NCI-H446 treated with DMSO at 0.1 percent for 48 hours (cell line): ENCODE measurements at regions not wholly inside any gene's neighbourhood (a gene's known extent, or its start where the extent isn't known, plus 50 kb on each side); places are given as distances from the start of the nearest gene placed in this dataset.
A peak's percentile ranks its signal among the peaks of the same experiment; 100 is the strongest.
"Not testable (repeated sequence)": the region's sequence is repeated elsewhere in the genome, so short reads cannot be mapped to it uniquely, and the experiment has no call there.

Experiments
- DNase-seq: peaks from one replicate; lab custom pipeline; 2025; lab: John Stamatoyannopoulos, UW

- DNase-seq = no peak
These were observed 143.8 kb upstream of the PCLO start for GRCh38 chr7:83306502-83306901.

- no peak for DNase-seq
These were observed 142.3 kb upstream of the PCLO start for GRCh38 chr7:83305027-83305426.

- DNase-seq = no peak
These were observed 138.7 kb upstream of the PCLO start for GRCh38 chr7:83301416-83301815.

- no peak for DNase-seq
These were observed 127.5 kb upstream of the PCLO start for GRCh38 chr7:83290211-83290610.

- no peak for DNase-seq
These were observed 126.8 kb upstream of the PCLO start for GRCh38 chr7:83289419-83289993.

- DNase-seq = no peak
These were observed 118.0 kb upstream of the PCLO start for GRCh38 chr7:83280671-83281070.

- DNase-seq = no peak
These were observed 113.6 kb upstream of the PCLO start for GRCh38 chr7:83276250-83276649.

- DNase-seq = no peak
These were observed 111.0 kb upstream of the PCLO start for GRCh38 chr7:83273699-83274098.

GRCh38 chr7:83271212-83272099, 108.8 kb upstream of the PCLO start:
- DNase-seq = peak; percentile 58

GRCh38 chr7:83270407-83270806, 107.7 kb upstream of the PCLO start:
- no peak for DNase-seq

GRCh38 chr7:83267141-83267631, 104.5 kb upstream of the PCLO start:
- DNase-seq = no peak

- not testable (repeated sequence) for DNase-seq
These were observed 100.9 kb upstream of the PCLO start for GRCh38 chr7:83263442-83264034.

GRCh38 chr7:83259064-83259463, 96.4 kb upstream of the PCLO start:
- no peak for DNase-seq

GRCh38 chr7:83248000-83248399, 85.3 kb upstream of the PCLO start:
- no peak for DNase-seq

- DNase-seq = not testable (repeated sequence)
These were observed 56.5 kb upstream of the PCLO start for GRCh38 chr7:83219231-83219630.

- no peak for DNase-seq
These were observed 50.2 kb upstream of the PCLO start for GRCh38 chr7:83212883-83213282.
